HL-60 (cell line): ENCODE measurements at regions not wholly inside any gene's neighbourhood (a gene's known extent, or its start where the extent isn't known, plus 50 kb on each side); places are given as distances from the start of the nearest gene placed in this dataset.

ENCODE experiments used
- DNase-seq, 2 experiments: peaks; one replicate each; pipeline ENCODE4 v3.0.0-alpha.2; 2010 to 2020; ENCODE audit warnings: low read depth in 1 of 2, low spot score in 1 of 2
- H3K27ac ChIP-seq: fragments of 250-450 bp; sonication (Bioruptor Pico); replicated peaks from 2 replicates; pipeline ENCODE4 v1.5.1; 2020; ENCODE audit warnings: mild to moderate bottlenecking, moderate library complexity
- H3K27me3 ChIP-seq: fragments of 250-450 bp; sonication (Bioruptor Pico); 2 replicates; pipeline ENCODE4 v1.5.1; 2021; ENCODE audit warnings: mild to moderate bottlenecking, moderate library complexity; ENCODE audit not compliant: insufficient read depth, poor library complexity, severe bottlenecking
- H3K4me3 ChIP-seq: replicated peaks from 2 replicates; pipeline ENCODE4 v1.5.1; 2011; ENCODE audit warnings: mild to moderate bottlenecking, control low read depth, low read length; ENCODE audit not compliant: insufficient read depth
- CTCF ChIP-seq: IDR thresholded peaks from one replicate; pipeline ENCODE4 v1.5.1; 2011; ENCODE audit warnings: low read length, control low read depth, inconsistent platforms; ENCODE audit not compliant: insufficient read depth
- GABPA ChIP-seq: IDR thresholded peaks from 2 replicates; pipeline ENCODE4 v1.6.1; 2012; ENCODE audit warnings: low read depth
- POLR2AphosphoS5 ChIP-seq: IDR thresholded peaks from 2 replicates; pipeline ENCODE4 v1.6.1; 2012; ENCODE audit warnings: low read depth
- REST ChIP-seq: IDR thresholded peaks from 2 replicates; pipeline ENCODE4 v1.6.1; 2012; ENCODE audit warnings: low read depth; ENCODE audit not compliant: insufficient replicate concordance
- SPI1 ChIP-seq: IDR thresholded peaks from 2 replicates; pipeline ENCODE4 v1.6.1; 2012; ENCODE audit warnings: low read depth, mild to moderate bottlenecking, borderline replicate concordance

- no peaks in the 10 kb centered on the region for H3K27me3 ChIP-seq
- no peak overlapping the region for H3K4me3 ChIP-seq
- no peak overlapping the region for H3K27ac ChIP-seq
- peak in 1 of 2 experiments; percentile 60 for DNase-seq
- TF ChIP-seq POLR2AphosphoS5: no peak
- peak; percentile 95 for TF ChIP-seq SPI1
Measured at GRCh38 chr7:54166419-54166818, 375.8 kb upstream of the VSTM2A start.

GRCh38 chr7:54179321-54180029 is 362.7 kb upstream of the VSTM2A start:
- no peaks in the 10 kb centered on the region for H3K27me3 ChIP-seq
- no peak overlapping the region for H3K4me3 ChIP-seq
- no peak overlapping the region for H3K27ac ChIP-seq
- DNase-seq: no peak
- no peak for TF ChIP-seq REST
- TF ChIP-seq POLR2AphosphoS5: no peak
- TF ChIP-seq CTCF: no peak
- TF ChIP-seq SPI1: no peak
- no peak for TF ChIP-seq GABPA

- no peak for DNase-seq
- Histone ChIP-seq H3K4me3 (no peak overlapping the region), H3K27me3 (no peaks in the 10 kb centered on the region), H3K27ac (no peak overlapping the region)
- no peak for TF ChIP-seq CTCF
- TF ChIP-seq POLR2AphosphoS5: no peak
- TF ChIP-seq SPI1: no peak
- TF ChIP-seq REST: no peak
- TF ChIP-seq GABPA: no peak
Measured at GRCh38 chr7:54180796-54181195, 361.4 kb upstream of the VSTM2A start.

GRCh38 chr7:54183055-54183454 is 359.1 kb upstream of the VSTM2A start:
- H3K4me3 ChIP-seq: no peak overlapping the region
- H3K27me3 ChIP-seq: no peaks in the 10 kb centered on the region
- TF ChIP-seq CTCF: no peak
- no peak for DNase-seq
- no peak overlapping the region for H3K27ac ChIP-seq
